ENCODE measurements at regions not wholly inside any gene's neighbourhood (a gene's known extent, or its start where the extent isn't known, plus 50 kb on each side); places are given as distances from the start of the nearest gene placed in this dataset.

- H3K4me3 ChIP-seq (ENCODE audit: low read depth, low read length): no peak overlapping the region
- TF ChIP-seq, protein P1, sequence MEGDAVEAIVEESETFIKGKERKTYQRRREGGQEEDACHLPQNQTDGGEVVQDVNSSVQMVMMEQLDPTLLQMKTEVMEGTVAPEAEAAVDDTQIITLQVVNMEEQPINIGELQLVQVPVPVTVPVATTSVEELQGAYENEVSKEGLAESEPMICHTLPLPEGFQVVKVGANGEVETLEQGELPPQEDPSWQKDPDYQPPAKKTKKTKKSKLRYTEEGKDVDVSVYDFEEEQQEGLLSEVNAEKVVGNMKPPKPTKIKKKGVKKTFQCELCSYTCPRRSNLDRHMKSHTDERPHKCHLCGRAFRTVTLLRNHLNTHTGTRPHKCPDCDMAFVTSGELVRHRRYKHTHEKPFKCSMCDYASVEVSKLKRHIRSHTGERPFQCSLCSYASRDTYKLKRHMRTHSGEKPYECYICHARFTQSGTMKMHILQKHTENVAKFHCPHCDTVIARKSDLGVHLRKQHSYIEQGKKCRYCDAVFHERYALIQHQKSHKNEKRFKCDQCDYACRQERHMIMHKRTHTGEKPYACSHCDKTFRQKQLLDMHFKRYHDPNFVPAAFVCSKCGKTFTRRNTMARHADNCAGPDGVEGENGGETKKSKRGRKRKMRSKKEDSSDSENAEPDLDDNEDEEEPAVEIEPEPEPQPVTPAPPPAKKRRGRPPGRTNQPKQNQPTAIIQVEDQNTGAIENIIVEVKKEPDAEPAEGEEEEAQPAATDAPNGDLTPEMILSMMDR (conservative IDR thresholded peaks at IDR 0.05; ENCODE audit: low read depth, low read length): no peak
- DNase-seq (ENCODE audit: low read depth): no peak
Measured at GRCh38 chr14:97390096-97390724, 593.0 kb downstream of the VRK1 start.

DNA sequence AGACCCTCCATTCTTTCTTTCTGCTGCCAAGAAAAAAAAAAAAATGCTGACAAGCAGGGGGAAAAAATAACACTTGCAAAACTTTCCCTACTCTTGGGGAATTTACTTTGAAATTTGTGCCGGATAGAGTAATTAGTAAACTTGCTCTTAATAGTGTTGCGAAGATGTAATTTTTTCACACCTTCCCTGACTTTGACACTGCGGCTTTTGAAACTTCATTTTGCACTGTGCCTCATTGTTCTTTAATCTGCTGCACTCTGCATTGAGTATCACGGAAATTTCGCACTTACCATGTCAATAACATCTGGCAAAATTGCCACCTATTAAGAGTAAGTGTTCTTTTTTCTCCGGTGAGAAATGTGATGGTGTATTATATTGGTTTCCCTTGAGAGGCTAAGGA, 596.1 kb downstream of the VRK1 start:
- TF ChIP-seq, protein P1 (conservative IDR thresholded peaks at IDR 0.05; ENCODE audit: low read depth, low read length): no peak
- no peak for DNase-seq (ENCODE audit: low read depth)
- H3K4me3 ChIP-seq (ENCODE audit: low read depth, low read length): no peak overlapping the region

- TF ChIP-seq, protein P1 (conservative IDR thresholded peaks at IDR 0.05; ENCODE audit: low read depth, low read length): no peak
- DNase-seq (ENCODE audit: low read depth): no peak
- no peak overlapping the region for H3K4me3 ChIP-seq (ENCODE audit: low read depth, low read length)
Measured at GRCh38 chr14:97395068-97395467, 597.9 kb downstream of the VRK1 start.

DNA sequence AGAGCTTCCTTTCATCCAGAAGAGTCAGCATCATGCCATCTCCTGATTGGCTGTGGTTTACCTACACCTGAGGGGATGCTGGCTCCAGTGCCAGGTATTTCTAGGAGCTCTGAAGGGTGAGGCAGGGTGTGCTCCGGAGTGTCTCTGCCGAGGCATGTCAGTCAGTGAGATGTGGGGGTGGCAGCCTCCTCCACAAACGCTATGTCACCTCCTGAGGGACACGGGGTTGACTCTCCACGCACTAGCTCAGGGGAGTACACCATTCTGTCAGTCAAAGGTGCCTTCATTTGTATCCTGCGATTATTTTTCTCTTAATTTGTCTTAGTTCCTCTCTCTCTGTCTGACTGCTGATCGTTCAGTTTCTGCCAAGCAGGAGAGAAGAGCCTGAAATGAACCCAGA, 604.5 kb downstream of the VRK1 start:
- no peak for DNase-seq (ENCODE audit: low read depth)
- no peak overlapping the region for H3K4me3 ChIP-seq (ENCODE audit: low read depth, low read length)
- TF ChIP-seq, protein P1 (conservative IDR thresholded peaks at IDR 0.05; ENCODE audit: low read depth, low read length): no peak

DNA sequence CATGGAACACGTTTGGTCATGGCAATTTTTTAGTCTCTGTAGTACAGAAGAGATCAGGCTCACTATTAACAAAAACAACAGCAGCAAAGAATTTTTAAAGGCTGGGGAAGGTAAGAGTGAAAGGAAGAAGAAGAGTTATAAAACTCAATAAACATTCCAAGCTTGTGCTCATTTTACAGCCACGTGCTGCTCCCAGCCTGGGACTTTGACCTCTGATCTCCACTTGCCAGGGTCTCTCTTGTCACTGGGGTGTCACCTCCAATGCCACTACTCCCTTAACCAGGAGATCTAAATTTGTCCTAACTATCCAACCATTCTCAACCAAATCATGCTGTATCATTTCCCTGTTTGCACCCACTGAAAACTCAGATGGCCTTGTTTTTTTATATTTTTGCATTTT, 605.1 kb downstream of the VRK1 start:
- TF ChIP-seq, protein P1 (conservative IDR thresholded peaks at IDR 0.05; ENCODE audit: low read depth, low read length): no peak
- no peak overlapping the region for H3K4me3 ChIP-seq (ENCODE audit: low read depth, low read length)
- no peak for DNase-seq (ENCODE audit: low read depth)

GRCh38 chr14:97407701-97408407, 610.7 kb downstream of the VRK1 start:
- TF ChIP-seq, protein P1 (conservative IDR thresholded peaks at IDR 0.05; ENCODE audit: low read depth, low read length): no peak
- no peak overlapping the region for H3K4me3 ChIP-seq (ENCODE audit: low read depth, low read length)

GRCh38 chr14:97408503-97408902, 611.3 kb downstream of the VRK1 start:
- TF ChIP-seq, protein P1 (conservative IDR thresholded peaks at IDR 0.05; ENCODE audit: low read depth, low read length): no peak
- no peak for DNase-seq (ENCODE audit: low read depth)

More at GRCh38 chr14:97407701-97408407, 610.7 kb downstream of the VRK1 start:
- no peak for DNase-seq (ENCODE audit: low read depth)

More at GRCh38 chr14:97408503-97408902, 611.3 kb downstream of the VRK1 start:
- no peak overlapping the region for H3K4me3 ChIP-seq (ENCODE audit: low read depth, low read length)

All from choroid plexus epithelial cell (primary cell).